Breast epithelium (tissue), 4 donors: ENCODE measurements at regions not wholly inside any gene's neighbourhood (a gene's known extent, or its start where the extent isn't known, plus 50 kb on each side); places are given as distances from the start of the nearest gene placed in this dataset.

Experiments used
- DNase-seq, 2 donors: peaks; one replicate each; pipeline ENCODE4 v3.0.0-alpha.2; 2019; ENCODE audit warnings: low spot score in 2 of 2
- H3K27ac ChIP-seq, 2 donors: fragments of 200-600 bp; sonication (generic) in 1 of 2; one replicate each; pipeline ENCODE4 v1.5.1; 2016 to 2019; ENCODE audit warnings: mild to moderate bottlenecking in 1 of 2
- H3K27me3 ChIP-seq, 2 donors: fragments of 200-600 bp; sonication (generic) in 1 of 2; one replicate each; pipeline versions ENCODE4 v1.5.1 to v1.6.0; 2017 to 2019; ENCODE audit warnings: control low read depth in 1 of 2, mild to moderate bottlenecking in 1 of 2
- H3K36me3 ChIP-seq: fragments of 200-600 bp; one replicate; pipeline ENCODE4 v1.5.1; 2019
- H3K4me1 ChIP-seq, 2 donors: fragments of 200-600 bp; sonication (generic); one replicate each; pipeline ENCODE4 v1.5.1; 2016 to 2019; ENCODE audit warnings: control low read depth in 1 of 2
- H3K4me3 ChIP-seq, 3 donors: fragments of 200-600 bp; sonication (generic); 1 replicate in 2 of 3; 2 replicates in 1 of 3; pipeline ENCODE4 v1.5.1; 2016 to 2019; ENCODE audit warnings: mild to moderate bottlenecking in 3 of 3, moderate library complexity in 2 of 3
- H3K9me3 ChIP-seq, 2 donors: fragments of 200-600 bp; sonication (generic) in 1 of 2; one replicate each; pipeline ENCODE4 v1.5.1; 2016 to 2019; ENCODE audit warnings: control low read depth in 1 of 2
- CTCF ChIP-seq, 3 donors: fragments of 450-650 bp; IDR thresholded peaks; one replicate each; pipeline ENCODE4 v1.5.1; 2016 to 2017; ENCODE audit warnings: antibody characterized with exemption in 3 of 3, mild to moderate bottlenecking in 3 of 3, moderate library complexity in 3 of 3
- POLR2A ChIP-seq: fragments of 450-650 bp; IDR thresholded peaks from one replicate; pipeline ENCODE4 v1.6.1; 2016; ENCODE audit warnings: antibody characterized with exemption, mild to moderate bottlenecking, moderate library complexity
- POLR2AphosphoS5 ChIP-seq, 3 donors: sonication (generic); formaldehyde crosslinking; IDR thresholded peaks; one replicate each; pipeline ENCODE4 v1.6.1; 2017; ENCODE audit warnings: antibody characterized with exemption in 3 of 3
- intact Hi-C: fragments of 100-400 bp; cut with DNase I; formaldehyde crosslinking; loops from one replicate; pipeline ENCODE4 v1.15.1; 2023; ENCODE audit warnings: low total_unique reads

GRCh38 chr10:52979295-52979990 is 206.9 kb upstream of the MBL2 start:
- no peak for TF ChIP-seq CTCF (IDR thresholded peaks at IDR 0.05)
- TF ChIP-seq POLR2A = no peak
- no peak for TF ChIP-seq POLR2AphosphoS5 (IDR thresholded peaks at IDR 0.05)
- no peak overlapping the region for H3K4me3 ChIP-seq

GRCh38 chr10:52977581-52977980 is 205.0 kb upstream of the MBL2 start:
- TF ChIP-seq CTCF (IDR thresholded peaks at IDR 0.05) = no peak
- Histone ChIP-seq H3K4me3 (no peak overlapping the region), H3K4me1 (no peaks in the 10 kb centered on the region), H3K27ac (no peak overlapping the region), H3K36me3 (no peaks in the 10 kb centered on the region), H3K9me3 (peaks cover 0 to 6% of the 10 kb centered on the region in 2 donors), H3K27me3 (no peaks in the 10 kb centered on the region)
- no peak for DNase-seq
- intact Hi-C loops = no loop called here

More at GRCh38 chr10:52979295-52979990, 206.9 kb upstream of the MBL2 start:
- no peaks in the 10 kb centered on the region for H3K36me3 ChIP-seq
- H3K9me3 ChIP-seq = no peaks in the 10 kb centered on the region
- H3K27ac ChIP-seq = no peak overlapping the region
- no peaks in the 10 kb centered on the region for H3K27me3 ChIP-seq
- H3K4me1 ChIP-seq = no peaks in the 10 kb centered on the region
- intact Hi-C loops = no loop called here
- no peak for DNase-seq

GRCh38 chr10:52967806-52968795 is 195.5 kb upstream of the MBL2 start:
- no peaks in the 10 kb centered on the region for H3K4me1 ChIP-seq
- TF ChIP-seq POLR2AphosphoS5 (IDR thresholded peaks at IDR 0.05) (no peak), POLR2A (no peak), CTCF (IDR thresholded peaks at IDR 0.05) (no peak)

GRCh38 chr10:52966904-52967303 is 194.3 kb upstream of the MBL2 start:
- no peak for DNase-seq
- no peaks in the 10 kb centered on the region for H3K36me3 ChIP-seq
- intact Hi-C loops = no loop called here
- no peaks in the 10 kb centered on the region for H3K4me1 ChIP-seq
- no peak overlapping the region for H3K27ac ChIP-seq
- H3K9me3 ChIP-seq = no peaks in the 10 kb centered on the region
- TF ChIP-seq POLR2AphosphoS5 (IDR thresholded peaks at IDR 0.05) (no peak), POLR2A (no peak), CTCF (IDR thresholded peaks at IDR 0.05) (no peak)
- H3K4me3 ChIP-seq = no peak overlapping the region
- no peaks in the 10 kb centered on the region for H3K27me3 ChIP-seq

More at GRCh38 chr10:52967806-52968795, 195.5 kb upstream of the MBL2 start:
- Histone ChIP-seq H3K4me3 (no peak overlapping the region), H3K9me3 (no peaks in the 10 kb centered on the region), H3K27ac (no peak overlapping the region), H3K36me3 (no peaks in the 10 kb centered on the region), H3K27me3 (no peaks in the 10 kb centered on the region)
- no peak for DNase-seq
- intact Hi-C loops = no loop called here

- H3K4me1 ChIP-seq = no peaks in the 10 kb centered on the region
- TF ChIP-seq POLR2AphosphoS5 (IDR thresholded peaks at IDR 0.05) (no peak), POLR2A (no peak), CTCF (IDR thresholded peaks at IDR 0.05) (no peak)
- no peaks in the 10 kb centered on the region for H3K27me3 ChIP-seq
- H3K36me3 ChIP-seq = no peaks in the 10 kb centered on the region
- no peak for DNase-seq
- intact Hi-C loops = no loop called here
- no peak overlapping the region for H3K27ac ChIP-seq
- no peaks in the 10 kb centered on the region for H3K9me3 ChIP-seq
- no peak overlapping the region for H3K4me3 ChIP-seq
These were observed 193.4 kb upstream of the MBL2 start for GRCh38 chr10:52965938-52966401.
